ENCODE measurements at regions not wholly inside any gene's neighbourhood (a gene's known extent, or its start where the extent isn't known, plus 50 kb on each side); places are given as distances from the start of the nearest gene placed in this dataset.

GRCh38 chr1:81607086-81607485 lies 193.6 kb upstream of the ADGRL2 start (continued):
- no peak for TF ChIP-seq JUND (IDR thresholded peaks at IDR 0.05)
- TF ChIP-seq RAD21 (IDR thresholded peaks at IDR 0.05): no peak
- TF ChIP-seq YY1 (IDR thresholded peaks at IDR 0.05): no peak
- TF ChIP-seq HNF4A (conservative IDR thresholded peaks at IDR 0.05): no peak

GRCh38 chr1:81606656-81607055 lies 194.1 kb upstream of the ADGRL2 start:
- Histone ChIP-seq H3K27ac (ENCODE audit: low read depth in 1 of 2, low read length in 2 of 2) (no peak overlapping the region), H3K27me3 (ENCODE audit: control insufficient read depth in 4 of 4, insufficient read depth in 4 of 4, low read length in 3 of 4) (no peaks in the 10 kb centered on the region), H3K4me1 (ENCODE audit: control insufficient read depth in 4 of 4, insufficient read depth in 4 of 4, low read length in 3 of 4) (no peaks in the 10 kb centered on the region), H3K9ac (ENCODE audit: low read depth in 1 of 2, low read length in 2 of 2) (no peak overlapping the region), H3K9me3 (ENCODE audit: control insufficient read depth in 4 of 4, low read length in 3 of 4) (no peaks in the 10 kb centered on the region), H3K4me3 (ENCODE audit: low read depth in 1 of 3, low read length in 3 of 3) (no peak overlapping the region), H3K36me3 (ENCODE audit: control insufficient read depth in 4 of 4, insufficient read depth in 3 of 4, low read depth in 1 of 4, low read length in 3 of 4) (no peaks in the 10 kb centered on the region)
- WGBS: 88% methylated on average over 5 of the region's 5 CpGs
- no peak for DNase-seq (ENCODE audit: low spot score)
- TF ChIP-seq HNF4A (conservative IDR thresholded peaks at IDR 0.05): no peak
- TF ChIP-seq HNF4G (IDR thresholded peaks at IDR 0.05): no peak
- TF ChIP-seq FOXA2 (IDR thresholded peaks at IDR 0.05): no peak
- TF ChIP-seq TAF1 (conservative IDR thresholded peaks at IDR 0.05): no peak
- no peak for TF ChIP-seq SP1 (IDR thresholded peaks at IDR 0.05)
- no peak for TF ChIP-seq RXRA (IDR thresholded peaks at IDR 0.05)
- TF ChIP-seq RAD21 (IDR thresholded peaks at IDR 0.05): no peak
- no peak for TF ChIP-seq JUND (IDR thresholded peaks at IDR 0.05)
- TF ChIP-seq GABPA (IDR thresholded peaks at IDR 0.05 in 1 of 2, conservative IDR thresholded peaks at IDR 0.05 in 1 of 2): no peak
- TF ChIP-seq MAX (IDR thresholded peaks at IDR 0.05): no peak
- TF ChIP-seq FOXA1 (IDR thresholded peaks at IDR 0.05): no peak
- TF ChIP-seq YY1 (IDR thresholded peaks at IDR 0.05): no peak
- TF ChIP-seq NR2F2 (IDR thresholded peaks at IDR 0.05): no peak
- no peak for TF ChIP-seq EGR1 (IDR thresholded peaks at IDR 0.05; ENCODE audit: low read depth in 2 of 2)
- no peak for TF ChIP-seq ATF3 (IDR thresholded peaks at IDR 0.05)
- TF ChIP-seq CTCF (IDR thresholded peaks at IDR 0.05; ENCODE audit: low read depth, low read length, missing input control): no peak

GRCh38 chr1:81605023-81605422 lies 195.7 kb upstream of the ADGRL2 start:
- Histone ChIP-seq H3K9me3 (ENCODE audit: control insufficient read depth in 4 of 4, low read length in 3 of 4) (no peaks in the 10 kb centered on the region), H3K36me3 (ENCODE audit: control insufficient read depth in 4 of 4, insufficient read depth in 3 of 4, low read depth in 1 of 4, low read length in 3 of 4) (no peaks in the 10 kb centered on the region), H3K4me3 (ENCODE audit: low read depth in 1 of 3, low read length in 3 of 3) (no peak overlapping the region), H3K4me1 (ENCODE audit: control insufficient read depth in 4 of 4, insufficient read depth in 4 of 4, low read length in 3 of 4) (no peaks in the 10 kb centered on the region), H3K27ac (ENCODE audit: low read depth in 1 of 2, low read length in 2 of 2) (no peak overlapping the region), H3K9ac (ENCODE audit: low read depth in 1 of 2, low read length in 2 of 2) (no peak overlapping the region), H3K27me3 (ENCODE audit: control insufficient read depth in 4 of 4, insufficient read depth in 4 of 4, low read length in 3 of 4) (no peaks in the 10 kb centered on the region)
- TF ChIP-seq ATF3 (IDR thresholded peaks at IDR 0.05): no peak
- no peak for TF ChIP-seq CTCF (IDR thresholded peaks at IDR 0.05; ENCODE audit: low read depth, low read length, missing input control)
- TF ChIP-seq TAF1 (conservative IDR thresholded peaks at IDR 0.05): no peak
- no peak for TF ChIP-seq GABPA (IDR thresholded peaks at IDR 0.05 in 1 of 2, conservative IDR thresholded peaks at IDR 0.05 in 1 of 2)
- TF ChIP-seq FOXA2 (IDR thresholded peaks at IDR 0.05): no peak
- no peak for TF ChIP-seq EGR1 (IDR thresholded peaks at IDR 0.05; ENCODE audit: low read depth in 2 of 2)
- no peak for TF ChIP-seq FOXA1 (IDR thresholded peaks at IDR 0.05)
- no peak for DNase-seq (ENCODE audit: low spot score)

Measured in liver (tissue), 8 donors.